ENCODE measurements at regions not wholly inside any gene's neighbourhood (a gene's known extent, or its start where the extent isn't known, plus 50 kb on each side); places are given as distances from the start of the nearest gene placed in this dataset.

DNA sequence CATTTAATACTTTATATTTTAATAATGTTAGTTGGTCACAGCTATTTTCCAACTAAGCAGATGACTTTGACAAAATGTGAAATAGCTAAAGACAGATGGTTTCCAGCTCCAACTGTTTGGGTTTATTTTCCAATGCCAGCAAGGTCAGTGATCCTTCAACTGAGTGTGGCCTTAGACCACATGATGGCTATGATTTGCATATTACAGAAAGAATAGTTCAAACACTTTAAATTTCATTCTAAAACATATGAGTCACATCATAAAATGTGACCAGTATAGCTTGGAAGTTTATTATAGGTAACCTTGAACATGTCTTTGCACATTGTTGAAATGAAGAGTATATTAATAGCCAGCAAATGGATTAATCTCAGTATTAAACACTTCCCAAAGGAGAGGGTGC, 454.0 kb upstream of the C1orf87 start:
- H3K4me1 Mint-ChIP-seq: peaks cover 5% of the 10 kb centered on the region
- no peaks in the 10 kb centered on the region for H3K27me3 Mint-ChIP-seq (ENCODE audit: low read depth)
- H3K4me3 Mint-ChIP-seq: no peak overlapping the region
- no peak for DNase-seq (ENCODE audit: low read depth, low spot score)
- no peak overlapping the region for H3K27ac Mint-ChIP-seq (ENCODE audit: unreplicated experiment)
- TF ChIP-seq, protein P1, sequence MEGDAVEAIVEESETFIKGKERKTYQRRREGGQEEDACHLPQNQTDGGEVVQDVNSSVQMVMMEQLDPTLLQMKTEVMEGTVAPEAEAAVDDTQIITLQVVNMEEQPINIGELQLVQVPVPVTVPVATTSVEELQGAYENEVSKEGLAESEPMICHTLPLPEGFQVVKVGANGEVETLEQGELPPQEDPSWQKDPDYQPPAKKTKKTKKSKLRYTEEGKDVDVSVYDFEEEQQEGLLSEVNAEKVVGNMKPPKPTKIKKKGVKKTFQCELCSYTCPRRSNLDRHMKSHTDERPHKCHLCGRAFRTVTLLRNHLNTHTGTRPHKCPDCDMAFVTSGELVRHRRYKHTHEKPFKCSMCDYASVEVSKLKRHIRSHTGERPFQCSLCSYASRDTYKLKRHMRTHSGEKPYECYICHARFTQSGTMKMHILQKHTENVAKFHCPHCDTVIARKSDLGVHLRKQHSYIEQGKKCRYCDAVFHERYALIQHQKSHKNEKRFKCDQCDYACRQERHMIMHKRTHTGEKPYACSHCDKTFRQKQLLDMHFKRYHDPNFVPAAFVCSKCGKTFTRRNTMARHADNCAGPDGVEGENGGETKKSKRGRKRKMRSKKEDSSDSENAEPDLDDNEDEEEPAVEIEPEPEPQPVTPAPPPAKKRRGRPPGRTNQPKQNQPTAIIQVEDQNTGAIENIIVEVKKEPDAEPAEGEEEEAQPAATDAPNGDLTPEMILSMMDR (conservative IDR thresholded peaks at IDR 0.05): no peak
- H3K36me3 Mint-ChIP-seq (ENCODE audit: low read depth): no peaks in the 10 kb centered on the region
- peaks cover 2% of the 10 kb centered on the region for H3K9me3 Mint-ChIP-seq

DNA sequence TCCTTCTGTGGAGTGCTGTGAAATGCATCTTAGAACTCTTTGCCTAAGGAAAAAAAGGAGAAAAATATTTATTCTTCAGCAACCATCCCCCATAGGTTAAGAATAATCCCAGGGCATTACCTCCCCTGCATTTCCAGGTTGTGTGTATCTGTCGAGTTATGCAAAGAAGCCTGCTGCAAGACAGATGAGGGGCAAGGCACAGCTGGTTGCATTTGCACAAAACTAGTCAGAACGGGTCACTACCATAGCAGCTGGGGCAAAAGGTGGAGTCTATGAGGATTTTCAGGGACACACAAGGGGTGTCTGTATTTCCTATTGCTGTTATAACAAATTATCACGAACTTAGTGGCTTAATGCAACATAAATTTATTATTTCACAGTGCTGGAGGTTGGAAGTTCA, 443.4 kb upstream of the C1orf87 start:
- Mint-ChIP-seq H3K27ac (ENCODE audit: unreplicated experiment) (no peak overlapping the region), H3K27me3 (ENCODE audit: low read depth) (no peaks in the 10 kb centered on the region)
- TF ChIP-seq, protein P1 (conservative IDR thresholded peaks at IDR 0.05): no peak

DNA sequence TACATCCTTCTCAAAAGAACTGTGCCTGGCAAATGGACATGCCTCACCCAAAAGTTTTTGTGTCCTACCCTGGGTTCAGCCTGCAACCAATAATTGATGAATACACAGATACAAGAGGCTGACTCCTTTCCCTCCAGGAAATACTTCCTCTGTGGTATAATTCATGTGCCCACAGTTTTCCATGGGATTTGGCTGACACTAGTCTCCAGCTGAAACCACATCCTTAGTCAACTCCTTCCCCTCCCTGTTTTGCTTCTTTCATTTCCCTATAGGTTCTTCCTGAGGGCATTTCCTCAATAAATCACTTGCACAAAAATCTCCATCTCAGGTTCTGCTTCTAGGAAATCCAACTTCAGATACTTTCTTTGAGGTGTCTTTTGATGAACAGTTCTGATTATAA, 436.6 kb upstream of the C1orf87 start:
- Mint-ChIP-seq H3K9me3 (peaks cover 2% of the 10 kb centered on the region), H3K27ac (ENCODE audit: unreplicated experiment) (no peak overlapping the region), H3K27me3 (ENCODE audit: low read depth) (no peaks in the 10 kb centered on the region), H3K36me3 (ENCODE audit: low read depth) (no peaks in the 10 kb centered on the region), H3K4me1 (no peaks in the 10 kb centered on the region), H3K4me3 (no peak overlapping the region)
- no peak for DNase-seq (ENCODE audit: low read depth, low spot score)
- TF ChIP-seq, protein P1 (conservative IDR thresholded peaks at IDR 0.05): no peak

More for the DNA sequence above, 443.4 kb upstream of the C1orf87 start:
- DNase-seq (ENCODE audit: low read depth, low spot score): no peak
- Mint-ChIP-seq H3K4me3 (no peak overlapping the region), H3K9me3 (peaks cover 3% of the 10 kb centered on the region), H3K4me1 (no peaks in the 10 kb centered on the region), H3K36me3 (ENCODE audit: low read depth) (no peaks in the 10 kb centered on the region)

GRCh38 chr1:60504206-60504840, 430.8 kb upstream of the C1orf87 start:
- Mint-ChIP-seq H3K36me3 (ENCODE audit: low read depth) (no peaks in the 10 kb centered on the region), H3K27me3 (ENCODE audit: low read depth) (no peaks in the 10 kb centered on the region), H3K9me3 (peaks cover 9% of the 10 kb centered on the region), H3K4me3 (no peak overlapping the region), H3K4me1 (no peaks in the 10 kb centered on the region), H3K27ac (ENCODE audit: unreplicated experiment) (no peak overlapping the region)
- TF ChIP-seq, protein P1 (conservative IDR thresholded peaks at IDR 0.05): no peak
- DNase-seq (ENCODE audit: low read depth, low spot score): no peak

DNA sequence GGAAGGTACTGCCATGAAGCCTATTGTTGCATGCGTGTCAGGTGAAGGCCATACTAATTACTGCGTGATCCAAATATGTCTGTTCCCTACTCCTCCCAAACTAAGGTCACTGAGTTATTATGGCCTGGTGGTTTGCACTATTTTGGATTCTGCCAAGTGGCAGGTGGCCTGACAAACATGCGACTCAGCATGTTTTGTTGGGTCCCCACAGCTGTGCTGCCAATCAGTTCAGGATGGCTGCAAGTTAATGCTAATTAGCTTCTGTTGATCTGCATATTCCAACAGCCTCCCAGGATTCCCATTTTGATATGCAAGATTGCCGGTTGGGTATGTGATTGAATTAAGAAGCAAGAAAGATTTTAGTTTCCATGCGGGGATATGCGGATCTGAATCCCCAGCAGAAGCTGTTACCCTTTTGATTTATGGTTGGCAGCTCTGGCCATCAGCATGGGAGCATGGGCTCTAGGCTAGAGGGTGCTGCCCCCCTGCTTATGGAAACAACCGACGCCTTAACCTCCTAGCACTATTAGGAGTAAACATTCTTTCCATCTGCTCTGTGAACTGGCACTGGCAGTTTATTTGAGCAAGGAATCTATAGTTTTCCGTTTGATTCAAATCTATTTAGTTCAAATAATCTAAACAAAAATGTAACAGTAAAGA, 429.8 kb upstream of the C1orf87 start:
- no peaks in the 10 kb centered on the region for H3K4me1 Mint-ChIP-seq
- H3K36me3 Mint-ChIP-seq (ENCODE audit: low read depth): no peaks in the 10 kb centered on the region
- H3K4me3 Mint-ChIP-seq: no peak overlapping the region
- TF ChIP-seq, protein P1 (conservative IDR thresholded peaks at IDR 0.05): no peak
- DNase-seq (ENCODE audit: low read depth, low spot score): no peak
- peaks cover 10% of the 10 kb centered on the region for H3K9me3 Mint-ChIP-seq
- no peaks in the 10 kb centered on the region for H3K27me3 Mint-ChIP-seq (ENCODE audit: low read depth)
- H3K27ac Mint-ChIP-seq (ENCODE audit: unreplicated experiment): no peak overlapping the region
